ENCODE measurements at regions not wholly inside any gene's neighbourhood (a gene's known extent, or its start where the extent isn't known, plus 50 kb on each side); places are given as distances from the start of the nearest gene placed in this dataset.
"Not testable (repeated sequence)": the region's sequence is repeated elsewhere in the genome, so short reads cannot be mapped to it uniquely, and the experiment has no call there.

DNA sequence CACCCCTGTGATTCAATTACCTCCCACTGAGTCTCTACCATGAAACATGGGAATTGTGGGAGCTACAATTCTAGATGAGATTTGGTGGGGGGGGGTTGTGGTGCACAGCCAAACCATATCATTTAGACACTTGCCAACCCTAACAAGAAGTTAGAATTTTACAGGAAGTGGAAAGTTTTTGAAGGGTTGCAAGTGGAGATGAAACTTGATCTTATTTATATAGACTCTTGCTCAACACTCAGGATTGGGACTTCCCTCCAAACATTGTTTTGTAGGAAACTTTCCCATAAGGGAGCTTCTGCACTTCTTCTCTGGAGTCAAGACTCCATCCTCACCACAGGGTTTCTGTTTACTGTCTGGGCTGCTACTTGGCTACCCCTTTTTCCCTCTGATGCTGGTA is 266.7 kb upstream of the CDH11 start:
- no peak for DNase-seq

DNA sequence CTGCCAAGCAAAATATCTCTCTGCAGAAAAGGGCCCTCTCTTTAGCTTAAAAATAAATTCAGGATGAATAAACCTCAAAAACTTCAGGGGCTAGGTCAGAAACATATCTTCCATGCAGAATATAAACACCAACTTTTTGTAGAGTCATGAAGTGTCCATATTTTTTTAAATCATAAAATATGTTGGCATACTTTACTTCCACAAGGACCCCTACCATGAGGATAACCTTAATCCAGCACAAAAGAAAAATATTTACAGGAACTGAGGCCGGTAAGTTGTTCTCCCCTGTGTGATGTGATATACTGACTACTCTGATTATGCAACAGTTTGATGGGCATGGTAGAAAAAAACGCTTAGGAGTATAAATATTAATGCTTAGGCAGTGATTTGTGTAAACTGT is 264.8 kb upstream of the CDH11 start:
- no peak for DNase-seq

DNA sequence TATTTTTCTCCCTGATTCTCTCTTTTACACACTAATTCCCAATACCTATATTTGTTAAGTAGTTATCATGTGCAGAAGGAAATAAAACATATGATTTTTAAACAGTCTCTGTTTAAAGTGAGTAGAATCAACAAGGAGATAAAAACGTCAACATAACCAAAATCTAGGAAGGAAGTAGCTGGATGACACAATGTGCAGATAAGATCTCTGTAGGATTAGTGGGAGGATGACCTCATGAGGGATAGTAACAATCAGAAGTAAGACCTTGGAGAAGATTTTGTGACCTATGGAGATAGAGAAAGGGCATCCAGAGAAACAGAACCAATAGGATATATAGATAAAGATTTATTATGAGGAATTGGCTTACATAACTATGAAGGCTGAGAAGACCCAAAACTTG is 262.6 kb upstream of the CDH11 start:
- DNase-seq: no peak

DNA sequence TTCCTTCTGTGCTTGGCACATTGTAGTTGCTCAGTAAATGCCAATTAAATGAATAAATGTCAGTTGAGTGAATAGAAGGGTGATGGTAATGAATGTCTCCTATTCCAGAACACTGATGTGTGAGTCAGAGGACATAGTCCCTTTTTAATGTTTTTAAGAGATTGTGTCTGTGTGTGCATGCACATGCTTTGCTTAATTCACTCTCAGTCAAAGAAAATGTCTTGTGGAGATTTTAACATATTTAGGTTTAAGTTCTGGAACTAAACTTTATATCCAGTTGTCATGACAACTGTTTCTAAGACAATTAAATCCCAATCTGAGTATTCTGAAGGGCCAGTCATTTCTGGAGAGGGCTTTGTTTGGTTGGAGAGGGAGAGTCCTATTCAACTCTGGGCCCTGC is 255.3 kb upstream of the CDH11 start:
- DNase-seq: no peak

DNA sequence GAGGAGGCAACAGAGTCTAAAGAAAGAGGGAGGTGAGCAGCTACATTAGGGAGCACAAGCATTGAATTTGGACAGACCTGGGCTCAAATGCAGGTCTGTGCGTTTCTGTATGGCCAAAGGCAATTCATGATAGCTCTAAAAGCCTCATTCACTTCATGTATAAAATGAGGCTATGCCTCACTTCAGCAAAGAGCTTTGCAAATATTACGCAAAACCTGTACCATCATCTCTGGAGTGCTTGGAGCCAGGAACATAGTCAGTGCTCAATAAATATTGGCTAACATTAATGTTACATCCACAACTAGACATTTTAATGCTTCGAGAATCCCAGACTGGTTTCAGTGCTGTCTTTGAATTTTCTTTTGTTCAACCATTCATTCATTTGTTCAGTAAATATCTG is 254.7 kb upstream of the CDH11 start:
- no peak for DNase-seq

DNA sequence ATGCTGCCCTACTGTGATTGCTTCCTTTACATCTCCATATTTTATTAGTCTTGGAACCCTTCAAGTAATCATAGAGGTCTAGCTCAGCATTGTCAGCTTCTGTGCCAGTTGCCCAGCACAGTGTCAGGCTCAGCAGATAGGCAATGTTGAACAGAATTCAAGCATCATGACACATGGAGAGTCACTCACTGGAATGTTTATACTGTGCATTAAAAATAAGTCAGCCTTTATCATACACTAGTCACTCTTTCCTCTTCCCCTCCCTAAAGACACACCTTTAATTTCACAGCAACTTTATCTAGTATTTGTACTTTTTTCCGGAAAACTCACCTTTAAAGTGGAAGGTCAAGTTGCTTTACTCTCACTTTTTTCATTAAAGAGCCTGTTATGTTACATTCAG is 253.8 kb upstream of the CDH11 start:
- DNase-seq: no peak

DNA sequence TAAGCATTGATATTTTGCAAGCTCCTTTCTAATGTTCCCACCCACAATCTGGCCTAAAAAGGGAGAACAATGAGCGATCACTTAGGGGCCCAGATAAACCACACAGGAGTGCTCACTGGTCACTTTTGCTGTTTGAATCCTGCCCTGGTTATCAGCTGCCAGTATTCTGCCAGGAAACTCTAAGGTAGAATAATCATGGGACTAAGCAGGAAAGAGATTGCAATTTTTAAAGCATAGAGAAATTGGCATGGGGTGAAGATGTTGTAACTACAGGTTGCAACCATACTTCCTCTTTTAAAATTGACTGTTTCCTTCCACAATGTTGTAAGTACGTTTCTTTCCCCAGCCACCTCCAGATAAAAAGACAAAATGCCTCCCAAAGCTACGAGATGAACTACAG is 251.2 kb upstream of the CDH11 start:
- DNase-seq: no peak

DNA sequence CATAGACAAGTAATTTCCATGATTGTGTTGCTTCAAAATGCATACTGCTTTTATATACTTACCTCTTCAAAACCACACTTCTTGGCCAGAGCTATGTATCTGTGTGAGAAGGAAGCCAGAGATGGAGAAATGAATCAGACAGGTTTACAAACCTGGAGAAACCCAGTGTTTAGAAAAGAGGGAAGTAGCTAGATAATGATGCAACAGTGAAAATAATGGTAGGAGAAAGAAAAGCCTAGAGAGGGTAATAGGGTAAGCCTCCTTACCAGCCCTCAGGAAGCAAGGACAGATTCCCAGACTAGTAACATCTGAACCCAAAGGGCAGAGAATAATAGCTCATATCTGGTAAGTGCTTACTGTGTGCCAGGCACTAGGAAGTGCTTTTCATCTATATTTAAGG is 250.3 kb upstream of the CDH11 start:
- no peak for DNase-seq

DNA sequence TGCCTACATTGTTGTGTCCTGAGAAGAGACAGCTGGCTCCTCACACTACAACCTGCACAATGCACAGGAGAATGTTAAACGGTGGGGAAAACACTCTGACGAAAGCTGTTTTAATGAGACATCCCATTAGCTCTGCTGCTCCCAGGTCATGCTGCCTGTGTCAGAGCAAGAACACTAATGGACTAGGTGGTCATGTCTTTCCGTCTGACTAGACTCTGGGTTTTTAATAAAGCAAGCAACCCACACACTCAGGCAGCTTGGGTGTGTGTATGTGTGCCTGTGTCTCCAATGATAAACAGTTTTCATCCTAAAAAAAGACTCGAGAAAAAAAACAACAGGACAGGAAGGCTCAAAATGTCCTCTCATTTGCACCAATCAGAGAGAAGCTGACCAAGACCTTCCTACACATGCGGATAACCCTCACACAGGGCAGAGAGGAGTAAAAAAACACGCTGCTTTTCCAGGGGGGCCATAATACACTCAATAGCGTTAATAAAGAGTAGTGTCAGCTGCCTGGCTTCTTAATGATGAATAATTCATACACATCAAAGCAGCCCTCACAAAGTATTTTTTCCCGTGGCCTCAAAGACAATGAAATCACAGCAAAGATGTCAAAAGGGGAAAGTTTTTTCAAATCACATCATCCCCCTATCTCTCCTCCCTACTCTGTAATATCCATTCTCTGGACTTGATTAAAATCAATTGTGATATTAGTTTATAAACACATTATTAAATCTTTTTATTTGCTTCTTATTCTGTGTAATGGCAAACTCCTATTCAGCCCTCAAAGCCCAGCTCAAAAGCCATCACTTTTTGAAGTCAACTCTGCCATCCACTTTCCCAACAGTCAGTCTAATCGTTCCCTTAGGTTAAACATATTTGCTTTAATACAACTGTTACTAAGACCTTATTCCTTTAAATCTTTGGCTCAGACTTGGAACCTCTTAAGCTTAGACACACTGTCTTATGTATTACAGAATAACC is 244.2 kb upstream of the CDH11 start:
- no peak for DNase-seq

DNA sequence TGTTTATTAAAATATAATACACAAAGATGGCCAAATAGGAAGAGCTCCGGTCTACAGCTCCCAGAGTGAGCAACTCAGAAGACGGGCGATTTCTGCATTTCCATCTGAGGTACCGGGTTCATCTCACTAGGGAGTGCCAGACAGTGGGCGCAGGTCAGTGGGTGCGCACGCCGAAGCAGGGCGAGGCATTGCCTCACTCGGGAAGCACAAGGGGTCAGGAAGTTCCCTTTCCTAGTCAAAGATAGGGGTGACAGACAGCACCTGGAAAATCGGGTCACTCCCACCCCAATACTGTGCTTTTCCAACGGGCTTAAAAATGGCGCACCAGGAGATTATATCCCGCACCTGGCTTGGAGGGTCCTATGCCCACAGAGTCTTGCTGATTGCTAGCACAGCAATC is 234.9 kb upstream of the CDH11 start:
- DNase-seq: not testable (repeated sequence)

DNA sequence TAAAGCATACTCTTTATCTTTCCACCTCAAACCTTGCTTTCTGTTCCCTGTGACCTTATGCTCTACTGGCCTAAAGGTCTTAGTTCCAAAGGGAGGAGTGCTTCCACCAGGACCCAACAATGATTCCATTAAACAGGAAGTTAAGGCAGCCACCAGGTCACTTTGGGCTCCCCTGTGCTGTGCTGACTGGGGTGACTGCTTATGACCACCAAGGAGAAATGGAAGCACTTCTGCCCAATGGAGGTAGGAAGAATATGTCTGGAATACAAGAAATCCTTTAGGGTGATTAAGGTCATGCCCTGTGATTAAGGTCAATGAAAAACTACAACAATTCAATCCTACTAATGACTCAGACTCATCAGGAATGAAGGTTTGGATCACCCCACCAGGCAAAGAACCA is 233.8 kb upstream of the CDH11 start:
- DNase-seq: no peak

DNA sequence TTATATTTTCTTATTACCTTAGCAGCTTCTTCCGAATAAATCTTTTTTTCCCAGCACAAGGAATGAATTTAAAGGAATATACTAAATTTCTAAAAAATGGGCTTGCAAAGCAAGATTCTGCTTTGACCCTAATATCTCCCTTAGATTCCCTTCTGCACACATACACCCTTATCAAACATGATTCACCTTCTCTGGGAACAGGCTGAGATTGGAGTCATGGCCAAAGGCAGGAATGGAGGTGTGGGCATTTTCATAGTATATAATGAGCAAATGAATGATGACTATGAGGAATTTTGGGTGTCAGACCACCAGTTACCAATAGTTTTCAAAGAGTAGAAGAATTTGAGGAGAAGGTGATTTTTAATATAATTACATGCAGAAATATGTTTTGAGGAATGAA is 231.3 kb upstream of the CDH11 start:
- DNase-seq: no peak

DNA sequence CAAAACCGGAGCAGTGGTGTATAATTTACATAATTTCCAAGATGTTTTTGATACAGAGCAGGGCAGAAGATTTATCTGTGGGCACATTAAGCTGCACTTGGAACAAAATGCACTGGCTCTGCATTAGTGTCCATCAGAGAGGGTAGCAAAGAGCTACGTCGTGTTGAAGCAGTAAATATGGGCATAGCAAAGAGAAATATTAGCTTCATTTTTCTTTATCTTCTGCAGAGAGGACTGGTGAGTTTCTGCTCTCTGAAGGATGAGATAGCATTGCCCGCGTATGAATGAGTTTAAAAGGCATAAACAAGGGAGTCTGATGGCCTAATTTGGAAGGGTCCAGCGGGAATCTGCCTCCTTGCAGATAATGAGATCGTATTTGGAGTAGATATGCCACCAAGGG is 227.8 kb upstream of the CDH11 start:
- no peak for DNase-seq

DNA sequence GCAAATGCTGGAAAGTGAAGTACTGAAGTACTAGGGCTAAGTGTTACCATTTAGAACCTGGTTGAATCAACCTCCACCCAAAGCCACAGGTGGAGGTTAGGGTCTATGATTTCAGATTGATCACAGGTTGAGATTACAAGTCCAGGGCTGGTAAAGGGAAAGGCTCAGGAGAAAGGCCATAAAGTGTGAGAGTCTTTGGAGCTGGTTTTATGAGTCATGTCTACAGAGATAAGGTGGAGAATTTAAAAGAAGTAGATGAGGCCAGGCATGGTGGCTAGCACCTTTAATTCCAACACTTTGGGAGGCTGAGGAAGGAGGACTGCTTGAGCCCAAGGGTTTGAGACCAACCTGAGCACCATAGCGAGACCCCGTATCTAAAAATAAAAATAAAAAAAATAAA is 221.7 kb upstream of the CDH11 start:
- DNase-seq: no peak

DNA sequence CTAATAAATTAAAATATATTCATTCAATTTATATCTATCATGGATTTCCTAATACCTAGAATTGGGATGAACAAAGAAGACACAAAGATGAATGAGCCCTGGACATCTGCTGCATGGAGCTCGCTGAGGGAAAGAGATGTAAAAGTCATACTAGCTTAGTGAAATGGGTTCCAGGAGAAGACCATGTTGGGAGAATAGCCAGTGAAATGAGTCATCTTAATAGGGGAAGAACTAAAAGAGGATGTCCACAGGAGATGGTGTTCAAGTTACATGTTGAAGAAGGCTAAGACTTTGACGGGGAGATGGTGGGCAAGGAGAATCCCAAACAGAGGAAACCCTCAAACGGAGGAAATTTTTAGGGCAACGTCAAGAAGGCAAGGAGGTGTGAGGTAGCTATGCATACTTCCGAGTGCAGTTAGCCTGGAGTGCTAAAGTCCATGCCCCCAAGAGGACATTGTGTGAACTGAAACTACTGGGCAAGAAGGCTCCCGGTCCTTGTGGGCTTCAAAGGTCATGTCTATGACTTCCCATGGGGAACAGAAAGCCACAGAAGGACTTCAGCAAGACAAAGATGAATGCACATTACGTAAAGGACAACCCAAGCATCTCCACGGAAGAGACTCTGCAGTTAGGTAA is 220.5 kb upstream of the CDH11 start:
- DNase-seq: no peak

DNA sequence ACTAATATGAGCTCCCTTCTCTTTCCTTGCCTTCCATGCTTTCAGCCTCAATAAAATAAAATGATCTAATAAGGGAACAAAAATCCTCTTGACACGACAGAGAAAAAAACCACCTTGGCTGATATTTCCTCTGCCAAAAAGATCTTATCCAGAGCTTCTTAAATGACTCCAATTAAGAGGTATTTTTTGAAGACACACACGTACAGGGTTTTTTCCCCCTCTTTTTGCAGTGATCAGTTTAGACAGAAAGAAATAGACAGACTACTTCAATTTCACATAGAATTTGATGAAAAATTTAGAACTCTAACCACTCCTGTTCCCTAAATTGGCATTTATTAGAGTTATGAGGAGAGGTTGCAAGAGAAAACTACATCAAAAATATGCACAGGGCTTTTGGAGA is 217.2 kb upstream of the CDH11 start:
- no peak for DNase-seq

DNA sequence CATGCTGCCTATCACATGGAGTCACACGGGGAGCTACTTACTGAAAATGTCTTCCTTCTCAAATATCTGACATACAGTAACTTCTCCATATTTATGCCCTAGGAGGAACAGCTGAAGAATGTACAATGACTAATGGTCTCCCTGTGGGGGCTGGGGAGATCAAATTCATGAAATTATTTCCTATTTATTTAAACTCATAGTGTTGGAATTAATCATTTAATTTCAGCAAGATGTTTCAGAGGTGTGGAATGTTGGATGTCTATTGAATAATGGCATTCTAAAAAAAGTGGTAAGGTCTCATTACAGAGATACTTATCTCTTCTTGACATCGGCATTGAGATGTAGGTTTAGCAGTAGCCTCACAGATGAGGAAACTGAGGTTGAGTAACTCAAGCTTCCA is 214.3 kb upstream of the CDH11 start:
- no peak for DNase-seq

DNA sequence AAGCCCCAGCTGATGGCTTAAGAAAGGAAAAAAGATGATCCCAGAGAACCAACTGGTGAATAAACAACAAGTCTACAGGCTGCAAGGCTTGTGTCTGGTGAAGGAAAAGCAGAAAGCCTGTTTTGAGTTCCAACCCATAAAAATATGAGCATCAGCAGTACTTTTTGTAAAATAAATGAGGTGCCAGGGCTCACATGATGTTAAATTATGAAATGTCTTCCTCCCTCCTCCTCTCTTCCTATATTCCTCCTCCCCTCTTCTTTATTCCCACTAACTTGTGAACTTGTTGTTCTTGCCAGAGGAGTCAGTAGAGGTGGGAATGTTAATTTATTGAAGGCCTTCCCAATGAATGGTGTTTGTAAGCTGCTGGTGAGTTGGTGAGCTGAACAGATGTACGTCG is 212.2 kb upstream of the CDH11 start:
- no peak for DNase-seq

DNA sequence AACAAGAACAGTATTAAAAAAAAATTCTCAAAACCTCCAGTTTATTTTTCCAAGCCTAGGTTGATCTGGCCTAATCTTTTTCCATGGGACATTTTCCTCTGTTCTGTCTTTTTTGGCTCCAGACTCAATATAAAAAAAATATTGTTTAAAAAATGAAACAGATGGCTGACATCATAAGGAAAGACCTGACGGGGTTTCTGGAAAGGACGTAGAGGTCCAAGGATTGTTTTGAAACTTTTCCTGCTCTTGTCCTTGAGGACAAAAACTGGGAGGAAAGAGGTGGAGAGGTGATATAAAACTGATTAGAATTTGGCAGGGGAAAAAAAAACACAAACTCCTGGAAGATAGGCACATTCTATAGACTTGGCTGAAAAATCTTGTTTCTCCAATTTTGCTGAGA is 211.4 kb upstream of the CDH11 start:
- DNase-seq: no peak

DNA sequence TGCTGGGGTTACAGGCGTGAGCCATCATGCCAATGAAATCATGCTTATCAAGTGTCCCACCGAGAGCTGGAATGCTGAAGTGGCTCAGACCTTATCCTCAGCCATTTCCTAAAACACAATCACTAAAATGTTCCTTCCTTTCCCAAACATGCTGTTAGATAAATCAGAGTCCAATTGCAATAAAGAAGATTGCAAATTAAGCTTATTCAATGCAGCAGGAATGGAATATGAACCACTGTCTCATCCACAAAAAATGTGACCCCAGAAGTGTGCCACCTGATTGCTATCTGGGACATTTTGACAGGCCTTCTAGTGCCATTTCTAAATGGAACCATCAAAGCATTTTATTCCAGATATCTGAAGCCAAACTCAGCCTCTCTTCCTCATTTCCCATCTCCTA is 205.5 kb upstream of the CDH11 start:
- DNase-seq: no peak

DNA sequence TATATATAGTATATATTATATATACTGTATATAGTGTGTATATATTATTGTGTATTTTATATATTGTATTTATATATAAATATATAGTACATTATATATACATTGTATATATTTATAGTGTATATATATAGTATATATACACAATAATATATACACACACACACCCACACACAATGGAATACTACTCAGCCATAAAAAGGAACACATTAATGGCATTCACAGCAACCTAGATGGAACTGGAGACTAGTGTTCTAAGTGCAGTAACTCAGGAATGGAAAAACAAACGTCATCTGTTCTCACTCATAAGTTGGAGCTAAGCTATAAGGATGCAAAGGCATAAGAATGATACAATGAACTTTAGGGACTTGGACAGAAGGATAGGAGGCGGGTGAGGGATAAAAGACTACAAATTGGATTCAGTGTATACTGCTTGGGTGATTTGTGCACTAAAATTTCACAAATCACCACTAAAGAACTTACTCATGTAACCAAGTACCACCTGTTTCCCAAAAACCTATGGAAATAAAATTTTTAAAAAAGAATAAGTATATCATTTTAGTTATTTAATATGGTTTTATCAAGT is 201.9 kb upstream of the CDH11 start:
- DNase-seq: no peak

DNA sequence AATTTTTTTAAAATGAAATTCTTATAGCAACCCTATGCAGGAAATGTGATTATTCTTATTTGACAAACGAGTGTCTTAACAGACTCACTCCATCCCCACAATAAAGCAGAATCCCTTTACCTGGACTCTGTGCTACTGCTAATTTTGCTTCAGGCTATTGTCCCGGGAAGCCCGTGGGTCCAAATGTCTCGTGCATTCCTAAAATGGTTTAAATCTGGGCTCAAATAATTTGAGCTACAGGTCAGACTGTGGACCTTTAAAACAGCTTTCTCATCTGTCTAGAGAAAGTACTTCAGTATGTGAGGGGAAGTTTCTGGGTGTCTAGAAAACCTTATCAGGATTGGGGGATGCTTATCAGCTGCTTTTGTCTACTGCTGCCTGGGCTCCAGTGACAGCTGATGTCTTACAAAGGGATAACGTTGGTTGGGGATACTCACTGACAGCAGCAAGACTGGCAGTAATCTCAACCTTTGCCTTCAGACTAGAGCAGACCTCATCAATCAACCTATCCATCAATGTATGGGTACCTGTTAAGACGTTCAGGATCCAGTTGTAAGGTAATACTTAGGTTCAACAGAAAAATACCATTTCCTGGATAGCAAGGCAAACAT is 197.9 kb upstream of the CDH11 start:
- DNase-seq: no peak

DNA sequence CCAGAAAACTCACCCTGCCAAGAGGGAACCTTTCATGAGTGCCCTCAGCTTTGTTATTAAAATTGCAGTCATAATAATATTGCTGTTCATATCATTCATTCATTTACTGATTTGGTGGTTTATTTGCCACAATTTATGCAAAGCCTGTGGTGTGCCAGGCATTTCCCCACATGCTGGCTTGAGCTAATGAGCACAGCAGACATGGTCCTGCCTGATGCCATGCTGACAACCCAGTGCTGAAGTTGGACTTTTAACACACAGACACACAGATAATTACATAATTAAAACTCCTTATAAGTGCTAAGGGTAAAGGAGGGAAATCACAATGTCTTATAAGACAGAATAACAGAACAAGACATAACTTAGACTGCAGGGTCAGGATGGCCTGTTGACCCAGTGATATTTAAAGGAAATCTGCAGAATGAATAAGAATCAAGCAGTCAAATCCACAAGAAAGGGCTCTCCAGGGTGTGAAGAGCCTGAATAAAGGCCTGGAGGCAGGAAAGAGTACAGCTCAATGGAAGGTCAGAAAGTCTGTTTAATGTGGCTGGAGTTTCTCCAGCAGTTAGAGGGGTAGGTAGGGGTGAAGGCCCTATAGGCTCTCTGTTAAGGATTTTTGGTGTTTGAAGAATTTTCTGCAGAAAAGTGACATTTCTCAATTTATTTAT is 196.9 kb upstream of the CDH11 start:
- DNase-seq: no peak
